ENCODE measurements at regions not wholly inside any gene's neighbourhood (a gene's known extent, or its start where the extent isn't known, plus 50 kb on each side); places are given as distances from the start of the nearest gene placed in this dataset.

DNA sequence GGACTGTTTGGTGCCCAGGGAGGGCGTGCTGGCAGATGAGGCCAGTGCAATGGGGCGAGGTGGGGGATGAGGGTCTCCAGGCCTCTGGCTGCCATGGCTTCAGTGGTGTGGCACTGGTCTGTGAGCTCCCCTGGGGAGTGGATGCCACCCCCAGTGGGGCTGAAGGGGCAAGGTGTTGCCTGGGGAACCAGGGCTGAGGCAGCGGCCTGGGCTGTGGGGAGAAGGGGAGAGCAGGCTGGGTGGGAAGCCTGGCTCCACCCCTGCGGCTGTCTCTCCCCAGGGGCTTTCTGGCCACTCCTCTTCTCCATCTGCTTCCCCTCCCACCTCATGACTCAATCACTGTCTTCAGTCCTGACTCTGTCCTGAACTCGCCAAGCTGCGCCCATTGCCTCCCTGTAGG lies 88.4 kb upstream of the TLE3 start:
- DNase-seq (ENCODE audit: low read depth in 2 of 2): no peak

DNA sequence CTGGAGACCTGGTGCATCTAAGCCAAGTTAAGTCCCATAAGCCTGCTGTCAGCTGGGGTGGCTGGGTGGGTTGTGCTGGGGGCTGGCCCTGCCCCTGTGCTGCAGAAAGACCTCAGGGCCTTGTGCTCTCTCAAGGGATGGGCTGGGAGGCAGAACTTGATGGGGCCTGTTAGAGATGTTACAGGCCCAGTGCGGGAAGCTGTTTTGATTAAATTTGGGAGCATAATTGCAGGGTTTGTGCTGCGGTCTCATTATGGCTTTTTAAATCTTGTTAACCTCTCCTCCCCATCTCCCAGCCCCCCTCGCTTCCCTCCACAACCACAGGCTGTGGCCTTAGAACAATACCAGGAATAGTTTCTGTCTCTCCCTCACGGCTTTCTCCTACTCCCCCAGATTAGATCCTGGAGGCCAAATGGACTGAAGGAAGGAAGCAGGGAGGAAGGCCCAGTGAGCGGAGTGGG lies 87.6 kb upstream of the TLE3 start:
- DNase-seq (ENCODE audit: low read depth in 2 of 2): no peak

GRCh38 chr15:70182858-70183695 lies 85.4 kb upstream of the TLE3 start:
- DNase-seq (ENCODE audit: low read depth in 2 of 2): no peak

- no peak for DNase-seq (ENCODE audit: low read depth in 2 of 2)
Observed at GRCh38 chr15:70181626-70182255, 84.0 kb upstream of the TLE3 start.

DNA sequence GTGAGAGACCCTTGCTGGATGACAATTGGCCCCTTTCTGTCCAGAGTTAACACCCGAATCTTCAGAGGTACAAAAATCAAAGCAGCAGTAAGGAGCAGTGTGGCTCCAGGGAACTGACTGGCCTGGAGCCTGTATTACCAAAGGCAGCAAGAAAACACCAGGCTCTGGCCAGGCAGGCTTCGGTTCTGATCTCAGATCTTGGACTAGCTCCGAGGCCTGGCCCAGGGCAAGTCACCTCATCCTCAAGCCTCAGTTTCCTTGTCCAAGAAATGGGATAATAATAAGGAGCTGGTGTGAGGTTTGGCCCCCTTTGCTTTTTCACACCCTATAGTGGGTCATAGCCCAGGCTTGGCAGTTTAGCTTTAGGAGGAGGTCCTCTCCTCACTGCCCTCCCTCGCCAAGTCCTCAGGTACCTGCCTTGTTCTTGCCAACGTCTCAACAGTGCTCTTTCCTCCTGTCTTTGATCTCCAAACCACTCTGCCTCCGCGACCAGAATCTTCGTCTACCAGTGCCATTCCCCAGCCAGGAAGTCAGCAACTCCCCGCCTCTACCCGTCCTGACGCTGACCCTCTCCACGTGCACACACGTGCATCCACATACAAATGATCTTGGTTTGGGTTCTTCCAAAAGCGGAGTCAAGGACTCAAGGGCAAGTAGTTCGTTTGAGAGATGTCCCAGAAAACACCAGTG lies 82.6 kb upstream of the TLE3 start:
- no peak for DNase-seq (ENCODE audit: low read depth in 2 of 2)

DNA sequence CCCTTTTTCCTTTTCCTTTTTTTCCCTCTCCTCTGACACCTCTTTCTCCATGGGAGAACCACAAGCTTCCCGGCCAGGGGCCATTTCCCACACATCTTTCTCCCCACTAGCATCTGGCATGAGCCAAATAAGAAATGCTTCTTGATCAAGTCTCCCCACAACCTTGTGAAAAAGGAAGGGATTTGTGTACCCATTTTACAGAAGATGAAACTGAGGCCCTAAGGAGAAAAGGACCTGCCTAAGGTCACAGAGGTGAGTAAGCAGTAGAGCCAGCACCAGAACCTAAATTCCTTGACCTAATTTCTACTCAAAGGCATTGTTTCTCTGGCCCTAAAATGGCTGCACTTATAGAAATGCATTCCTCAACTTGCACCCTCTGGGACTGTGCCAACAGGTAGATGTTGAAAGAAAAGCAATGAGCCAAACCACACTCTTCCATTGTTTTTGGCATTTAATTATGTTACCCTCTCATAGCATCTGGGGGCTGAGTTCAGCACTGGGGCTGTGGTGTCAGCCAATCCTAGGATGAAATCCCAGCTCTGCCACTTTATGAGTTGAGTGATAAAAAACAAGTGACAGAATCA lies 81.7 kb upstream of the TLE3 start:
- no peak for DNase-seq (ENCODE audit: low read depth in 2 of 2)

DNA sequence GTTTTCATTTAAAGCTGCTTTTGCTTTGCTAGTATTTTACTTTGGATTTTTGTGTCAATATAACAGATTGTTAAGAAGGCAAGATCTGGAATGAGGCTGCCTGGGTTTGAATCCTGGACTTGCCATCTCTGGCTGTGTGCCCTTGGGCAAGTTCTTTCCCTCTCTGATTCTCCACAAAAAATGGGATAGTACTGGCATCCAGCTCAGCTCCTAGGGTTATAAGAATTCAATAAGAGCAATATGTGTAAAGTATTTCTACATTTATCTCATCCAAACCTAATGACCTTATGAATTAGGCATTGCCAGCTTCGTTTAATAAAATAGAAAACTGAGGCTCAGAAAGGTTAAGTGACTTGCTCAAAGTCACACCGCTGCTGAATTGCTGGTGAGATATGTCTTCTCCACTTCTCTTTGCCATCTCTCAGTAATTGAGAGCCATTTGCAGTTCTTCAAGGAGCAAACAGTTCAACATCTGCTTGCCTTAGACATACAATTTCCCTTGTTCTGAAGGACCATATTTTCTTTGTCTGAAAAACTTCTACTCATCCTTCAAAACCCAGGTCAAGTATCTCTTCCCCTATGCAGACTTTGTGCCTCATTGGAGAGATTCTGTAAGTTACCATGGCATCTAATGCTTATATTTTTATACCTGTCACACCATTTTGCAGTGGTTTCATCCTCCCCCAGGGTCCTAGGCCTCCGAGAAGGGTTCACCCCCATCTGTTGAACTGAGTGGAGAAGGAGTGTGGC lies 80.8 kb upstream of the TLE3 start:
- DNase-seq (ENCODE audit: low read depth in 2 of 2): no peak

DNA sequence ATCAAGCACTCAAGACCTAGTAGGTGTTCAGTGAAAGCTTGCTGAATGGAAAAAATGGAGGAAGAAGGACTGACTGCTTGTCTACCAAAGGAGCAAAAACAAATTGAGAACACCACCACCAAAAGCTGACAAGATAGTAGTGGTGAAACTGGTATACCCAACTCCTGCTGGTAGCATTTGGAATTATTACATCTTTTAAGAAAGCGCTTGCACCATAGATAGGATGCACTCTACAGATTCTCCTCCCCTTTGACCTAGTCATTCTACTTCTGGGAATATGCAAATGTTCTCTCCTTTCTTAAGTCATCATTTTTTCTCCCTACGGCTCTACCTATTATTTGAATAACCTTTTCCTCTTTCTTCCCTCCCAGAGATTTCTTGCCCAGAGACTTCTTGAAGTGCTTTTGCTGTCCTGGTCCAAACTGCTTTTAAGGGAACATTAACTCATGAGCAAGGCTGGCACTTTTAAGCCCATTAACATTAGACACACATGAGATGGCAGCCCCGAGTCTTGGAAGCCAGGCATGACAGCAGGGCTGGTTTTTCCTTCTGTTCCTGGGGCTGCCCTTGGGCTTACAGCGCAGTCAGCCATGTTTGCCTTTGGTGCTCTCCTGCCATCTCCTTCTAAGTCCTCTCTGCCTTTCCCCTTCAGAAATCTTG lies 75.0 kb upstream of the TLE3 start:
- no peak for DNase-seq (ENCODE audit: low read depth in 2 of 2)

DNA sequence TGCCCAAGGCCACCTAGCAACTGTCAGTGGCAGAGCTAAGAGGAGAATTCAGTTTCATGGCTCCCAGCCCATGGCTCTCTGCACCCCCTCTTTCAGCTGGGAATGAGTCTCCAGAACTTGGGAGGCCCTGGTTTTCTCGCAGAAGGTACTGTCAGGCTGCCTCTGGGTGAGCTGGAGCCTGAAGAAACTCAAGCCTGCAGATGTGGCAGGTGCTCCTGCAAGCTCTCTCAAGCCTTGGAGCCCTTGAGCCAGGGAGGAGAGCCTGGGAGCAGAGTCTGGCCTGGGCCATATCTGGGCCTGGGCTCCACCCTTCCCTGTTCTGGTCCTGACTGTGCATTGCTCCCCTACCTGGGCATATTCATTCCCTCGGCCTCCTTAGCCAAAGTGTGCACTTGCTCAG lies 74.4 kb upstream of the TLE3 start:
- DNase-seq (ENCODE audit: low read depth in 2 of 2): no peak

GRCh38 chr15:70171256-70171886 lies 73.7 kb upstream of the TLE3 start:
- DNase-seq (ENCODE audit: low read depth in 2 of 2): no peak

- no peak for DNase-seq (ENCODE audit: low read depth in 2 of 2)
Observed at GRCh38 chr15:70170096-70170699, 72.5 kb upstream of the TLE3 start.

GRCh38 chr15:70169147-70169546 lies 71.4 kb upstream of the TLE3 start:
- DNase-seq (ENCODE audit: low read depth in 2 of 2): no peak

- DNase-seq (ENCODE audit: low read depth in 2 of 2): no peak
Observed at GRCh38 chr15:70167155-70167554, 69.4 kb upstream of the TLE3 start.

DNA sequence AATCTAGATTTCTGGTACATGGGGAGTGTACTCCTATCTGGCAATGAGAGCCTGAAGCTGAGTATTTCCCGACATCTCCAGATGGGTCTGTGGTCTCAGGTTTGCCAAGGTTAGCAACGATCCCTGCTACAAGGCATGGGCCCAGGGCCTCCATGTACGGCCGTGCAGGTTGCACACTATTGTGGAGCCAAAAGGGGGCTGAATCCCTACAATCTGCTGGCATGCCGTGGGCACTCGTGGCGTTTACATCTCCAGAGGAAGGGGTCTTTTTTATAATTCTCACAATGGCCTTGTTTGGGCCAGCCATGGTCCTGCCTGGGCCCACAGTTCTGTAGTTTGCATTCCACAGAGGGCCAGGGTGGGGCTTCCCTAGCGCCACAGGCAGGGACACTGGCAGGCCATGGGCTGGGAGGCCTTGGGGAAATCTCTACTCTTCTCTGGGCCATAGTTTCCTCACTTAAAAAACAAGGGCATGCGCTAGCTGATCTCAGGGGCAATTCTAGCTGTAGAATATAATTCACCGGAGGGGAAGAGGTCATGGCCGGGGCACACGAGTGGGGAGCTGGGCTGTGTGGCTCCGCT lies 68.9 kb upstream of the TLE3 start:
- DNase-seq (ENCODE audit: low read depth in 2 of 2): no peak

- DNase-seq (ENCODE audit: low read depth in 2 of 2): no peak
Observed at GRCh38 chr15:70165716-70166284, 68.1 kb upstream of the TLE3 start.

DNA sequence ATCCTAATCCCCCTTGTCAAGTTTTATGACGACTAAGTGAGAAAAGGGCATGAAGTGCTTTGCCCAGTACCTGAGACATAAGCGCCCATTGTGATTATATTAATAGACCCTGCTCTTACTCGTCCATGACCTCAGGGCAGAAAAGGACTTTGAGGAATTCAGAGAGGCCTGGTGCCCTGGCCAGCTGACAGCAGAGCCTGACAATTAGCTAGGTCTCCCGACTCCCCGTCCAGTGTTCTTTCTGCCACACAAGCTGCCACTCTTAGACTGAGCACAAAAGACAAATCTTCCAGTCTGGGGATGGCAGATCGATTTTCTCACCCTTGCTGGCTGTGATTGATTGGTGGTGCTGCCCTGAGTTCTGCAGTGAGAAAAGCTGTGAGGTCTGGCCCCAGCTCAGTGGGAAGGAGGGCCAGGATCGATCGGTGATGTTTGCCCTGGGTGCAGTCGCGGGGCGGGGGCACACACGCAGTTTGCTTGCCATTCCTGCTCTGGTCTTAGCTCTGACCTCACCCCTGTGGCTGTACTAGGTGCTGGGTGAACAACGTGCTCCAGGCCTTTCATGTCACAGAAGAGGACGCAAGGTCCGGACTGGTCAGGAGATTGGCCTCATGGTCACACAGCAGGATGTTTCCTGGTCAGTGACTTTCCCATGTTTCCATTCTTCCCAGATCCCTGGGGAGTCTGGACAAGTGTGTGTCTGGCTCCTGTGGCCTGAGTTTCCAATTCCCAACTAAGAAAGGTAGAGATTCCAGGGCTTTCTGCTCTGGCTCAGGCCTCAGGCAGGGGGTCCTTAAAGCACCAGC lies 67.4 kb upstream of the TLE3 start:
- DNase-seq (ENCODE audit: low read depth in 2 of 2): no peak

GRCh38 chr15:70164156-70164900 lies 66.6 kb upstream of the TLE3 start:
- no peak for DNase-seq (ENCODE audit: low read depth in 2 of 2)

All from fibroblast of skin of left biceps (primary cell).